HCT116 (cell line): ENCODE measurements at regions not wholly inside any gene's neighbourhood (a gene's known extent, or its start where the extent isn't known, plus 50 kb on each side); places are given as distances from the start of the nearest gene placed in this dataset.

ENCODE experiments used
- ATAC-seq: fragments of 200-7000 bp; cut with Tn5 transposase; 2 replicates; pipeline ENCODE4 v1.9.1; 2020; ENCODE audit warnings: mild to moderate bottlenecking, moderate library complexity
- BruUV-seq: library from RNA; stranded (reverse); fragments of 400-500 nt; replicated peaks from 2 replicates; lab custom pipeline; 2021; lab: Mats Ljungman, UMichigan
- CTCF ChIA-PET: fragments of 300-600 bp; sonication (Branson Sonifier 250); formaldehyde crosslinking; loops from one replicate; lab custom pipeline; 2021; ENCODE audit warnings: antibody characterized with exemption; lab: Charles Lee
- POLR2A ChIA-PET: fragments of 300-600, 350-600 bp; sonication (Branson Sonifier 250); formaldehyde crosslinking; loops from one replicate; lab custom pipeline; 2021; ENCODE audit warnings: antibody characterized with exemption; lab: Charles Lee
- RAD21 ChIA-PET, 2 experiments: fragments of 300-600 bp; sonication (Branson Sonifier 250); formaldehyde crosslinking; loops; one replicate each; lab custom pipeline; 2023; ENCODE audit warnings: low total read pairs in 2 of 2; ENCODE audit not compliant: uncharacterized antibody in 2 of 2, unreplicated experiment in 2 of 2, low non-redundant PET in 1 of 2; lab: Charles Lee
- DNase-seq: peaks from one replicate; pipeline ENCODE4 v3.0.0-alpha.2; 2010; ENCODE audit warnings: low read depth, low spot score
- H2AFZ ChIP-seq: fragments of 200-600 bp; shearing (Covaris generic), sonication (generic); 2 replicates; pipeline ENCODE4 v1.6.1; 2017; ENCODE audit warnings: low read depth, mixed run types, mixed read lengths, antibody characterized with exemption, low read length; ENCODE audit not compliant: poor library complexity, severe bottlenecking
- H3K27ac ChIP-seq: 2 replicates; pipeline ENCODE4 v1.5.1; 2012; ENCODE audit warnings: low read depth, low read length
- H3K27me3 ChIP-seq: fragments of 200-600 bp; sonication (generic); 2 replicates; pipeline ENCODE4 v1.6.1; 2016; ENCODE audit warnings: mixed run types, low read length, mixed read lengths; ENCODE audit not compliant: insufficient read depth
- H3K36me3 ChIP-seq, 2 experiments: fragments of 200-500 bp in 1 of 2; fragments of 200-600 bp in 1 of 2; sonication (Bioruptor generic) in 1 of 2; sonication (generic) in 1 of 2; 2 replicates each; pipeline versions ENCODE4 v1.5.1 to v1.6.1; 2014 to 2016; ENCODE audit warnings: low read length in 2 of 2, inconsistent platforms in 1 of 2, mixed read lengths in 1 of 2, mixed run types in 1 of 2; ENCODE audit not compliant: insufficient read depth in 2 of 2, control insufficient read depth in 1 of 2
- H3K4me1 ChIP-seq, 2 experiments: fragments of 200-600 bp in 1 of 2; sonication (generic) in 1 of 2; 2 replicates each; pipeline versions ENCODE4 v1.5.1 to v1.6.1; 2012 to 2017; ENCODE audit warnings: low read length in 2 of 2, inconsistent platforms in 1 of 2, mild to moderate bottlenecking in 1 of 2, mixed read lengths in 1 of 2, mixed run types in 1 of 2, moderate library complexity in 1 of 2; ENCODE audit not compliant: insufficient read depth in 2 of 2, control insufficient read depth in 1 of 2
- H3K4me2 ChIP-seq: fragments of 200-600 bp; sonication (generic); 2 replicates; pipeline ENCODE4 v1.6.1; 2017; ENCODE audit warnings: mixed run types, low read length, mixed read lengths
- H3K4me3 ChIP-seq, 2 experiments: fragments of 200-600 bp in 1 of 2; sonication (generic) in 1 of 2; replicated peaks in 1 of 2; 2 replicates each; pipeline ENCODE4 v1.5.1; 2011 to 2016; ENCODE audit warnings: low read length in 2 of 2, control low read depth in 1 of 2, low read depth in 1 of 2, mild to moderate bottlenecking in 1 of 2, mixed read lengths in 1 of 2, mixed run types in 1 of 2
- H3K79me2 ChIP-seq: fragments of 200-600 bp; sonication (generic); 2 replicates; pipeline ENCODE4 v1.6.1; 2017; ENCODE audit warnings: mild to moderate bottlenecking, mixed run types, low read length, moderate library complexity, mixed read lengths; ENCODE audit not compliant: insufficient read depth
- H3K9ac ChIP-seq: fragments of 200-600 bp; sonication (generic); 2 replicates; pipeline ENCODE4 v1.6.1; 2016; ENCODE audit warnings: low read length, mixed read lengths
- H3K9me2 ChIP-seq: fragments of 200-600 bp; sonication (generic), shearing (Covaris generic); 2 replicates; pipeline ENCODE4 v1.6.1; 2017; ENCODE audit warnings: mixed run types, mild to moderate bottlenecking, moderate library complexity; ENCODE audit not compliant: insufficient read depth
- H3K9me3 ChIP-seq, 2 experiments: fragments of 200-500 bp in 1 of 2; fragments of 200-600 bp in 1 of 2; sonication (Bioruptor generic) in 1 of 2; sonication (generic) in 1 of 2; 2 replicates each; pipeline ENCODE4 v1.6.1; 2014 to 2017; ENCODE audit warnings: low read length in 2 of 2, mixed read lengths in 2 of 2, inconsistent platforms in 1 of 2, low read depth in 1 of 2, mild to moderate bottlenecking in 1 of 2, mixed run types in 1 of 2, moderate library complexity in 1 of 2; ENCODE audit not compliant: control insufficient read depth in 1 of 2, insufficient read depth in 1 of 2
- H4K20me1 ChIP-seq: fragments of 200-600 bp; sonication (generic), shearing (Covaris generic); 2 replicates; pipeline ENCODE4 v1.6.1; 2017; ENCODE audit warnings: mixed run types, mild to moderate bottlenecking, moderate library complexity; ENCODE audit not compliant: insufficient read depth
- CBX3 ChIP-seq: IDR thresholded peaks from 2 replicates; pipeline ENCODE4 v1.6.1; 2012; ENCODE audit warnings: low read depth
- EZH2 ChIP-seq: fragments of 200-600 bp; sonication (generic); IDR thresholded peaks from 2 replicates; pipeline ENCODE4 v1.6.1; 2017; ENCODE audit warnings: antibody characterized with exemption, mixed run types
- FOSL1 ChIP-seq: IDR thresholded peaks from 2 replicates; pipeline ENCODE4 v1.6.1; 2012; ENCODE audit warnings: low read depth
- JUND ChIP-seq: IDR thresholded peaks from 2 replicates; pipeline ENCODE4 v1.6.1; 2012
- REST ChIP-seq: IDR thresholded peaks from 2 replicates; pipeline ENCODE4 v1.6.1; 2012; ENCODE audit warnings: low read depth
- TCF7L2 ChIP-seq: IDR thresholded peaks from 2 replicates; pipeline ENCODE4 v1.7.0; 2011; ENCODE audit warnings: borderline replicate concordance, inconsistent platforms; ENCODE audit not compliant: insufficient read depth, insufficient read length; ENCODE audit errors: extremely low read depth
- YY1 ChIP-seq: IDR thresholded peaks from 2 replicates; pipeline ENCODE4 v1.6.1; 2011; ENCODE audit warnings: low read length, low read depth, moderate library complexity, mild to moderate bottlenecking; ENCODE audit not compliant: insufficient replicate concordance; ENCODE audit errors: extremely low read depth
- ZFX ChIP-seq: fragments of 450-650 bp; IDR thresholded peaks from 2 replicates; pipeline ENCODE4 v1.6.1; 2017
- intact Hi-C: fragments of 100-400 bp; cut with micrococcal nuclease; formaldehyde crosslinking; loops from 2 replicates; pipeline ENCODE4 v1.10.0; 2022
- TF ChIP-seq, protein P1 (sequence below): IDR thresholded peaks from 2 replicates; pipeline ENCODE4 v1.6.1; 2012

GRCh38 chr2:36174920-36175319 lies 180.7 kb upstream of the CRIM1 start:
- no peaks in the 10 kb centered on the region for H3K36me3 ChIP-seq
- ChIA-PET CTCF (no interaction called here), RAD21 (no interaction called here), POLR2A (no interaction called here)
- intact Hi-C loops, result no loop called here
- ATAC-seq (no peak), DNase-seq (no peak)
- BruUV-seq, result no TSS peak
- H3K4me1 ChIP-seq, result no peaks in the 10 kb centered on the region
- no peaks in the 10 kb centered on the region for H4K20me1 ChIP-seq
- no peak overlapping the region for H2AFZ ChIP-seq
- H3K9ac ChIP-seq, result no peak overlapping the region
- no peaks in the 10 kb centered on the region for H3K79me2 ChIP-seq
- H3K27me3 ChIP-seq, result 0 out of 2 replicates have a peak, but pooled peaks cover 6% of the 10 kb centered on the region
- no peak overlapping the region for H3K27ac ChIP-seq
- TF ChIP-seq CBX3 (no peak), EZH2 (no peak), FOSL1 (no peak), JUND (no peak), YY1 (no peak), TCF7L2 (no peak), ZFX (no peak), REST (no peak)
- TF ChIP-seq, protein P1, sequence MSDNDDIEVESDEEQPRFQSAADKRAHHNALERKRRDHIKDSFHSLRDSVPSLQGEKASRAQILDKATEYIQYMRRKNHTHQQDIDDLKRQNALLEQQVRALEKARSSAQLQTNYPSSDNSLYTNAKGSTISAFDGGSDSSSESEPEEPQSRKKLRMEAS, result no peak
- H3K4me2 ChIP-seq, result no peak overlapping the region
- no peaks in the 10 kb centered on the region for H3K9me3 ChIP-seq
- no peak overlapping the region for H3K4me3 ChIP-seq
- H3K9me2 ChIP-seq, result no peaks in the 10 kb centered on the region
